K562 (cell line): ENCODE measurements at regions not wholly inside any gene's neighbourhood (a gene's known extent, or its start where the extent isn't known, plus 50 kb on each side); places are given as distances from the start of the nearest gene placed in this dataset.

Source experiments
- ARNT ChIP-seq, 2 experiments: fragments of 450-650 bp; IDR thresholded peaks; 2 replicates each; pipeline ENCODE4 v1.6.1; 2016; ENCODE audit warnings: mild to moderate bottlenecking in 1 of 2
- CEBPB ChIP-seq: fragments of 450-650 bp; IDR thresholded peaks from 2 replicates; pipeline ENCODE4 v1.6.1; 2016; ENCODE audit warnings: missing genetic modification characterization, missing compliant biosample characterization
- CTCF ChIP-seq, 3 experiments: IDR thresholded peaks in 2 of 3; conservative IDR thresholded peaks in 1 of 3; 2 replicates each; pipeline ENCODE4 v1.5.1; 2011 to 2012; ENCODE audit warnings: low read length in 3 of 3, mild to moderate bottlenecking in 3 of 3, control low read depth in 2 of 3, improper control_type of control experiment in 1 of 3, inconsistent platforms in 1 of 3, low read depth in 1 of 3, mixed read lengths in 1 of 3, moderate library complexity in 1 of 3; ENCODE audit not compliant: insufficient read depth in 2 of 3
- E2F1 ChIP-seq: sonication (generic); formaldehyde crosslinking; IDR thresholded peaks from 2 replicates; pipeline ENCODE4 v1.8.1; 2023; ENCODE audit warnings: mild to moderate bottlenecking, missing genetic modification reagents, moderate library complexity
- EZH2 ChIP-seq: IDR thresholded peaks from 2 replicates; pipeline ENCODE4 v1.6.1; 2012; ENCODE audit warnings: low read depth, mild to moderate bottlenecking, inconsistent platforms, low read length, borderline replicate concordance
- HCFC1 ChIP-seq: IDR thresholded peaks from 2 replicates; pipeline ENCODE4 v1.6.1; 2012; ENCODE audit warnings: low read depth, low read length, improper control_type of control experiment
- MLX ChIP-seq, 2 experiments: fragments of 450-650 bp in 1 of 2; sonication (generic) in 1 of 2; formaldehyde crosslinking; conservative IDR thresholded peaks; 2 replicates each; pipeline versions ENCODE4 v1.4.0 to v1.8.1; 2020 to 2022; ENCODE audit warnings: mild to moderate bottlenecking in 1 of 2, missing genetic modification reagents in 1 of 2
- POLR2A ChIP-seq: fragments of 450-650 bp; conservative IDR thresholded peaks from 2 replicates; pipeline ENCODE4 v1.6.1; 2016
- POLR3A ChIP-seq: IDR thresholded peaks from 2 replicates; pipeline ENCODE4 v1.6.1; 2011; ENCODE audit warnings: borderline replicate concordance, mild to moderate bottlenecking, moderate library complexity; ENCODE audit not compliant: insufficient read length, insufficient read depth; ENCODE audit errors: extremely low read depth
- ZC3H4 ChIP-seq: sonication (generic); formaldehyde crosslinking; IDR thresholded peaks from 2 replicates; pipeline ENCODE4 v1.9.0; 2021; ENCODE audit warnings: missing genetic modification reagents, borderline replicate concordance
- ZFP36 ChIP-seq: fragments of 150-350 bp; IDR thresholded peaks from 2 replicates; pipeline ENCODE4 v1.6.1; 2018; ENCODE audit warnings: low read length, low read depth; ENCODE audit not compliant: partially characterized antibody

GRCh38 chr7:131100357-131101054 lies 227.2 kb upstream of the MKLN1 start:
- TF ChIP-seq POLR3A (no peak), POLR2A (no peak), ZFP36 (no peak), CEBPB (tag) (no peak), CTCF (IDR thresholded peaks at IDR 0.05 in 2 of 3, conservative IDR thresholded peaks at IDR 0.05 in 1 of 3; ENCODE audit: insufficient read depth in 2 of 3, low read depth in 1 of 3, low read length in 3 of 3) (no peak), ARNT (IDR thresholded peaks at IDR 0.05) (no peak), MLX (CRISPR knock-in tag; conservative IDR thresholded peaks at IDR 0.05) (no peak), ZC3H4 (CRISPR knock-in tag) (no peak), E2F1 (CRISPR knock-in tag) (no peak), EZH2 (no peak), HCFC1 (no peak)
